ENCODE measurements at regions not wholly inside any gene's neighbourhood (a gene's known extent, or its start where the extent isn't known, plus 50 kb on each side); places are given as distances from the start of the nearest gene placed in this dataset.

DNA sequence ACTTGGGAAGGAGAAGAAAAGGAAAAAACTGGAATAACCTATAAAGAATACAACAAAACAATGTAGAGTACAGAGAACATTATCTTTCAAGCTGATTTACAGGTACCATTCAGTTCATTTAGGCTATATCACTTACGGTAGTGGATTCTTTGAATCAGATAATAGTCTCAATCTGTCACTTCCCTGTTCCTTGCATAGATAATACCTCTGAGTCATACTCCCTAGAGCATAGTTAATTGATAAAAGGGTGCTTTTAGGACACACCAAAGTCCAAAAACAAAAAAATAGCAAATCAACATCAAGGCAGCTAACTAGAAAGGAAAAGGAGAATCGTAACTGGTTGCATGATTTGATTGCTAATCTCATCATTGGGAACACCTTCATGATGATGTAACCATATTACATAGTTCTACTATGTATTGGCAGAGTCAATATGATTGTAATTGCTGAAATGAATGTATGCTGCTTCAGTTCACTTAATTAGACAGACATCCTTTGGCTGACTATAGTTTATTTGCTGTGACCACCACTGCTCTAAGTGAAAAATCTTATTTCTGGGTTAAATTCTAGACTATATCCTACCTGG, 844.4 kb downstream of the GATA3 start:
- H3K36me3 Mint-ChIP-seq = no peaks in the 10 kb centered on the region
- Histone ChIP-seq H3K27ac (ENCODE audit: low read length) (no peak overlapping the region), H3K36me3 (ENCODE audit: control insufficient read depth, insufficient read depth, low read length) (no peaks in the 10 kb centered on the region), H3K4me1 (ENCODE audit: control insufficient read depth, insufficient read depth, low read length) (no peaks in the 10 kb centered on the region), H3K4me3 (ENCODE audit: low read length) (no peak overlapping the region), H3K9me3 (ENCODE audit: control insufficient read depth, insufficient read depth, low read length) (no peaks in the 10 kb centered on the region), H3K27me3 (ENCODE audit: control insufficient read depth, insufficient read depth, low read length) (no peaks in the 10 kb centered on the region)
- TF ChIP-seq, protein P1, sequence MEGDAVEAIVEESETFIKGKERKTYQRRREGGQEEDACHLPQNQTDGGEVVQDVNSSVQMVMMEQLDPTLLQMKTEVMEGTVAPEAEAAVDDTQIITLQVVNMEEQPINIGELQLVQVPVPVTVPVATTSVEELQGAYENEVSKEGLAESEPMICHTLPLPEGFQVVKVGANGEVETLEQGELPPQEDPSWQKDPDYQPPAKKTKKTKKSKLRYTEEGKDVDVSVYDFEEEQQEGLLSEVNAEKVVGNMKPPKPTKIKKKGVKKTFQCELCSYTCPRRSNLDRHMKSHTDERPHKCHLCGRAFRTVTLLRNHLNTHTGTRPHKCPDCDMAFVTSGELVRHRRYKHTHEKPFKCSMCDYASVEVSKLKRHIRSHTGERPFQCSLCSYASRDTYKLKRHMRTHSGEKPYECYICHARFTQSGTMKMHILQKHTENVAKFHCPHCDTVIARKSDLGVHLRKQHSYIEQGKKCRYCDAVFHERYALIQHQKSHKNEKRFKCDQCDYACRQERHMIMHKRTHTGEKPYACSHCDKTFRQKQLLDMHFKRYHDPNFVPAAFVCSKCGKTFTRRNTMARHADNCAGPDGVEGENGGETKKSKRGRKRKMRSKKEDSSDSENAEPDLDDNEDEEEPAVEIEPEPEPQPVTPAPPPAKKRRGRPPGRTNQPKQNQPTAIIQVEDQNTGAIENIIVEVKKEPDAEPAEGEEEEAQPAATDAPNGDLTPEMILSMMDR (IDR thresholded peaks at IDR 0.05) = no peak
- H3K27ac Mint-ChIP-seq = no peak overlapping the region
- DNase-seq (no peak), ATAC-seq (no peak)
- intact Hi-C loops (cut with micrococcal nuclease) = no loop called here
- H3K9me3 Mint-ChIP-seq = no peaks in the 10 kb centered on the region
- peaks cover 5 to 16% of the 10 kb centered on the region in 2 donors for H3K27me3 Mint-ChIP-seq (ENCODE audit: low read depth in 2 of 2)
- 100% methylated on average over 1 of the region's 2 CpGs for WGBS (ENCODE audit: insufficient coverage)
- no peaks in the 10 kb centered on the region for H3K4me1 Mint-ChIP-seq
- H3K4me3 Mint-ChIP-seq = no peak overlapping the region

DNA sequence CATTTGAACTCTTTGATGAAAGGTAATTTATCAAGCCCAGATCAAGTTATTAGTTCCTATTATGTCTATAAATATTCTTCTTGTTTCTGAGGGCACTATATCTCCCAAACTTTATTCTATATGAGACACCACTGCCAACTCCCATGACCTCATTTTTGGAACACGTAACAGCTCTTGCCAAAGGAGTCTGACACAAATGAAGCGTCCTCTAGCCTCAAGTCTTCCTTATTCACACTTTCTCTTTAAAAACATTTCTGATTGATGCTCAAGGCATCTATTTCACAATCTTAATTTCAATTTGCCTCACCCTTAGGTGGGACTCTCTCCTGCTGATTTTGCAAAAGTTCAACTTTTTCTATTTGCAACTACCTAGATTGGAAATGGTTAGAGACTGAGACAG, 848.4 kb downstream of the GATA3 start:
- H3K9me3 ChIP-seq (ENCODE audit: control insufficient read depth, insufficient read depth, low read length) = no peaks in the 10 kb centered on the region
- Mint-ChIP-seq H3K27me3 (ENCODE audit: low read depth in 2 of 2) (peaks cover 0 to 5% of the 10 kb centered on the region in 2 donors), H3K36me3 (no peaks in the 10 kb centered on the region), H3K9me3 (no peaks in the 10 kb centered on the region), H3K4me1 (no peaks in the 10 kb centered on the region), H3K27ac (no peak overlapping the region), H3K4me3 (no peak overlapping the region)
- H3K36me3 ChIP-seq (ENCODE audit: control insufficient read depth, insufficient read depth, low read length) = no peaks in the 10 kb centered on the region
- TF ChIP-seq, protein P1 (IDR thresholded peaks at IDR 0.05) = no peak
- no peaks in the 10 kb centered on the region for H3K4me1 ChIP-seq (ENCODE audit: control insufficient read depth, insufficient read depth, low read length)
- intact Hi-C loops (cut with micrococcal nuclease) = no loop called here
- 83% methylated on average over 2 of the region's 2 CpGs for WGBS (ENCODE audit: insufficient coverage)
- DNase-seq (no peak), ATAC-seq (no peak)
- no peaks in the 10 kb centered on the region for H3K27me3 ChIP-seq (ENCODE audit: control insufficient read depth, insufficient read depth, low read length)
- H3K27ac ChIP-seq (ENCODE audit: low read length) = no peak overlapping the region
- H3K4me3 ChIP-seq (ENCODE audit: low read length) = no peak overlapping the region

DNA sequence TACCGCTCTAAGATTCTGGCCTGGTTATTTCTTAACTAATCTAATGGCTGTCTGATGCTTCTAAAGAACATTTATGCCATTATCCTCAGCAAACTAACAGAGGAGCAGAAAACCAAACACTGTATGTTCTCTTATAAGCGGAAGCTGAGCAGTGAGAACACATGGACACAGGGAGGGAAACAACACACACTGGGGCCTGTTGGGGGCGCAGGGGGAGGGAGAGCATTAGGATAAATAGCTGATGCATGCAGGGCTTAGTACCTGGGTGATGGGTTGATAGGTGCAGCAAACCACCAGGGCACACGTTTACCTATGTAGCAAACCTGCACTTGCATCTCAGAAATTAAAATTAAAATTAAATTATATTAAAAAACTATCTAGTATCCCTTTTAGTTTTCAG, 853.5 kb downstream of the GATA3 start:
- ATAC-seq (no peak), DNase-seq (no peak)
- TF ChIP-seq, protein P1 (IDR thresholded peaks at IDR 0.05) = no peak
- H3K36me3 Mint-ChIP-seq = no peaks in the 10 kb centered on the region
- intact Hi-C loops (cut with micrococcal nuclease) = no loop called here
- H3K27me3 Mint-ChIP-seq (ENCODE audit: low read depth in 2 of 2) = peaks cover 0 to 2% of the 10 kb centered on the region in 2 donors
- no peak overlapping the region for H3K27ac ChIP-seq (ENCODE audit: low read length)
- H3K4me3 Mint-ChIP-seq = no peak overlapping the region
- H3K27ac Mint-ChIP-seq = no peak overlapping the region
- no peak overlapping the region for H3K4me3 ChIP-seq (ENCODE audit: low read length)
- H3K36me3 ChIP-seq (ENCODE audit: control insufficient read depth, insufficient read depth, low read length) = no peaks in the 10 kb centered on the region
- H3K27me3 ChIP-seq (ENCODE audit: control insufficient read depth, insufficient read depth, low read length) = no peaks in the 10 kb centered on the region
- H3K9me3 ChIP-seq (ENCODE audit: control insufficient read depth, insufficient read depth, low read length) = no peaks in the 10 kb centered on the region
- no peaks in the 10 kb centered on the region for H3K4me1 ChIP-seq (ENCODE audit: control insufficient read depth, insufficient read depth, low read length)
- H3K4me1 Mint-ChIP-seq = no peaks in the 10 kb centered on the region
- 94% methylated on average over 3 of the region's 4 CpGs for WGBS (ENCODE audit: insufficient coverage)
- H3K9me3 Mint-ChIP-seq = no peaks in the 10 kb centered on the region

DNA sequence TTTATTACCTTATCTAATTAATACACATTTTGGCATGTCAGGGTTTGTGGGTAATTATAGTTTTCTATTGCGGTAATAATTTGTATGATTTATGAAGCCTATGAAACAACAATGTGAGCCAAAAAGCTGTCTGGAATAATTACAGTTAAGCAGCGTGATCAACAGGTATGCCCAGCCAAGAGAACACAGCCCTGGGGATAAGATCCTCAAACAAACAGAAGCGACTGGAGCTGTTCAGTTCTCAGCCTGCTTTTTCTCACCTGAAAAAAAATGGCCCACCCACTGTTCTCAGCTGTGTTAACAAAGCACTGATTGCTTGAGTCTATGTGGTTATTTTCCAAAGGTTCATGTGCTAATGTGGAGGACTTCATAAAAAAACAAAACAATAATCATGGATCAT, 855.8 kb downstream of the GATA3 start:
- H3K36me3 Mint-ChIP-seq = no peaks in the 10 kb centered on the region
- intact Hi-C loops (cut with micrococcal nuclease) = no loop called here
- no peaks in the 10 kb centered on the region for H3K27me3 ChIP-seq (ENCODE audit: control insufficient read depth, insufficient read depth, low read length)
- no peaks in the 10 kb centered on the region for H3K9me3 ChIP-seq (ENCODE audit: control insufficient read depth, insufficient read depth, low read length)
- no peak overlapping the region for H3K4me3 ChIP-seq (ENCODE audit: low read length)
- H3K27me3 Mint-ChIP-seq (ENCODE audit: low read depth in 2 of 2) = no peaks in the 10 kb centered on the region
- H3K4me1 Mint-ChIP-seq = no peaks in the 10 kb centered on the region
- no peak overlapping the region for H3K27ac Mint-ChIP-seq
- TF ChIP-seq, protein P1 (IDR thresholded peaks at IDR 0.05) = no peak
- no peak overlapping the region for H3K27ac ChIP-seq (ENCODE audit: low read length)
- no peaks in the 10 kb centered on the region for H3K9me3 Mint-ChIP-seq
- ATAC-seq = no peak
- 95% methylated on average over 3 of the region's 3 CpGs for WGBS (ENCODE audit: insufficient coverage)
- no peaks in the 10 kb centered on the region for H3K36me3 ChIP-seq (ENCODE audit: control insufficient read depth, insufficient read depth, low read length)
- DNase-seq = no peak
- no peak overlapping the region for H3K4me3 Mint-ChIP-seq
- H3K4me1 ChIP-seq (ENCODE audit: control insufficient read depth, insufficient read depth, low read length) = no peaks in the 10 kb centered on the region
